NOMO-1 treated with dmso at 0.1 percent for 144 hours (cell line): ENCODE measurements at regions not wholly inside any gene's neighbourhood (a gene's known extent, or its start where the extent isn't known, plus 50 kb on each side); places are given as distances from the start of the nearest gene placed in this dataset.

Source experiments
- DNase-seq: peaks from one replicate; lab custom pipeline; 2025; ENCODE audit not compliant: unreplicated experiment; lab: John Stamatoyannopoulos, UW

- no peak for DNase-seq
Measured at GRCh38 chr3:167188592-167188991, 191.5 kb downstream of the ZBBX start.

- DNase-seq = no peak
Measured at GRCh38 chr3:167187221-167187620, 192.9 kb downstream of the ZBBX start.

DNA sequence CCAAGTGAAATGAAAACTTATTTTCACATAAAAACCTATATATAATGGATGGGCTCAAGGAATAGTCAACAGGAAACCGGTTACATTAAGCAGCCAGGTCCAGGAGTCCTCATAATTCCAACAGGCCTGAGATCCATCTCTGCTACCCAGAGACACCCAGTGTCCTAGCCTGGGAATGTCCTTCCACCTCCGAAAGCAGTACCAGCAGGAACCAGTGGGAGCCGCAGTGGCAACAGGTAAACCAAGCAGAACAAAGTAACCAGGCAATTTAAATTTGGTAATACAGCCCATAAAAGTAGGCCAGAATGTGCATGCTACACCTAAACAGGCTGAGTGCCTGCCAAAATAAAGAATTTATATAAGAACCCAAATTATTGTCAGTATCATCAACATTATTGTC is 195.6 kb downstream of the ZBBX start:
- DNase-seq = no peak

GRCh38 chr3:167172377-167172776 is 207.7 kb downstream of the ZBBX start:
- no peak for DNase-seq

- no peak for DNase-seq
Measured at GRCh38 chr3:167167491-167167890, 212.6 kb downstream of the ZBBX start.

- DNase-seq = no peak
Measured at GRCh38 chr3:167166594-167167253, 213.4 kb downstream of the ZBBX start.

- no peak for DNase-seq
Measured at GRCh38 chr3:167166012-167166411, 214.1 kb downstream of the ZBBX start.

- no peak for DNase-seq
Measured at GRCh38 chr3:167163580-167163979, 216.5 kb downstream of the ZBBX start.

GRCh38 chr3:167162083-167162482 is 218.0 kb downstream of the ZBBX start:
- peak; percentile 88 for DNase-seq

- DNase-seq = no peak
Measured at GRCh38 chr3:167160781-167161180, 219.3 kb downstream of the ZBBX start.

- DNase-seq = no peak
Measured at GRCh38 chr3:167151636-167152035, 228.5 kb downstream of the ZBBX start.

DNA sequence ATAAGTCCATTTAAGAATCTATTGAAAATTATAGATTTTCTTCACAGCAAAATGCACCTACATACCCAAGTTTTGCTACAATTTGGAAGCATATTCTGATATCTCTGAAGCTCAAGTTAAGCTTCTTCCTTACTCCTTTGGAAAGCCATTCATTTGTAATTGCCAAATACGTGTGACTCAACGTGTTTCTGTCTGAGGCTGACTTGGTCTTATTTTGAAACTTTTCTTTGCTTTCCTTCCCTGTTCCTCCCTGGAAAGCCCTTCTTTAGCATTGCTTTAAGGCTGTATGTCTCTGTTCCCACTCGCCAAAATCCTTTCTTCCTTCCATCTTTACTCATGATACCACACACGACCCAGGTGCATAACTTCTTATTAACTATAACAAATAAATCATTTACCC is 232.0 kb downstream of the ZBBX start:
- DNase-seq = peak; percentile 44

DNA sequence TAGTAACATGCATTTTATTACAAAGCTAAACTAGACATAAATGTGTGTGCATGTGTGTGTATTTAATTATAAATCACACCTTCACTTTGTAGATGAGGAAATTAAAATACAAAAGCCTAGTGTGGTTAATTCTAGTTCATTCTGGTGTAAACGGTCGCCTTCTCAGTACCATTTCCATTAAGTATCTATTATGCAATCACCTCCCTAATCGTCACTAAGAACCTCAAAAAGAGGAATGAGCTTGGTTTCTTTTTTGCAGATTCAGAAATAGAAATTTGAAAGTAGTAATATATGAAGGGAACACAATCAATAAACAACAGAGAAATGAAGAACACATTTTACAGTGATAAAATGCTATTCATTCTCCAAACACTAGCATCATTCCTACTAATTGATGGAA is 233.2 kb downstream of the ZBBX start:
- peak; percentile 77 for DNase-seq

GRCh38 chr3:167125612-167126407 is 254.3 kb downstream of the ZBBX start:
- no peak for DNase-seq

DNA sequence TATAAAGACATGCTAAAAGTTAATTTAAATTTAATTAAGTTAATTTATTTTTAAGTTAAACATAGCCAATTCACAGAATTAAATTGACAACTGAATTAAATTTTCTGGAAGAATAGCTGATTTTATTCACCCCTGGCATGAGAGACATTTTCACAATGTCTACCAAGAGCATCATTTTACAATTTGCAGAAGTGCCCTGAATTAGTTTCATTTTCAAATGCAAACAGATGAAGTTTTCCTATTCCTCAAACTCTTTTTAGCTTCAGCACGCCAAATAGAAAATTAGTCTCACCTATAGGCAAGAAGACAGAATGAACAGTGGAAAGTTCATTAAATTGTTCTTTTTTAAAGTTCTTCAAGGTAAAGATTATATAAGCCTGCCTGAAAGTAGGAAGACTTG is 259.3 kb downstream of the ZBBX start:
- DNase-seq = no peak

DNA sequence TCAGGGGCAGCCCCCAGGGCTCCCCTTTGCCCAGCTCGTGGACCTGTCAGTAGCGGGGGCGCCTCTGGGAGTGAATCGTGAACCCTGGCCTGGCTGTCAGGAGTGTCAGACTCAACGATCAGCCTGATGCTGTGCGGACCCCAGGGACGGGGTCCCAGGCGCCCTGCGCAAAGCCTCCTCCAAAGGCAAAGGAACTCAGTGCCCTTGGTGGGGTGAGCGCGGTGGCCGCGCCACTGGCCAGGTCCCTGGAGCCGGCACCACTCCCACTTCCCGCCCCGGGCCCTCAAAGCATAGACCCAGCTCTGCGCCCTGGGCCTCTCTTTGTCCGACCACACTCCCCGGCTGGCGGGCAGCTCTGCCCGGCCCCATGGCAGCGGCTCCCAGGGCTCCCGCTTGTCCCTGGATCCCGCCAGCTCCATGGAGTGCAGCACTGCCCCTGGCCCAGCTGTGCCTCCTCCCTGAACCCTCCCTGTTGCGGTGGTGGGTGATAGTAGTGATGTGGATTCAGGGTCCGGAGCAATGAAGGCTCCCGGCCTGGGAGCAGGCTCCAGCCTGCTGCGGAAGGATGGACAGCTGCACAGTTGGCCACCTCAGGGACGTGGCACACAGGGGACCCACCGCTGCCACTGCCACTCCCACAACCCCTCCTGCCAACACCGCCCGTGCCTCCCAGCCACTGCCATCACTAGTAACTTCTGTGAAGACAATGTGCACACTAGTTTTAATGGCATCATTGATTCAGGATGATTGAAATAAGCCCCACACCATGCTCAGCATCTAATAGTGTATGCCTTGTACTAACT is 263.8 kb downstream of the ZBBX start:
- DNase-seq = no peak

DNA sequence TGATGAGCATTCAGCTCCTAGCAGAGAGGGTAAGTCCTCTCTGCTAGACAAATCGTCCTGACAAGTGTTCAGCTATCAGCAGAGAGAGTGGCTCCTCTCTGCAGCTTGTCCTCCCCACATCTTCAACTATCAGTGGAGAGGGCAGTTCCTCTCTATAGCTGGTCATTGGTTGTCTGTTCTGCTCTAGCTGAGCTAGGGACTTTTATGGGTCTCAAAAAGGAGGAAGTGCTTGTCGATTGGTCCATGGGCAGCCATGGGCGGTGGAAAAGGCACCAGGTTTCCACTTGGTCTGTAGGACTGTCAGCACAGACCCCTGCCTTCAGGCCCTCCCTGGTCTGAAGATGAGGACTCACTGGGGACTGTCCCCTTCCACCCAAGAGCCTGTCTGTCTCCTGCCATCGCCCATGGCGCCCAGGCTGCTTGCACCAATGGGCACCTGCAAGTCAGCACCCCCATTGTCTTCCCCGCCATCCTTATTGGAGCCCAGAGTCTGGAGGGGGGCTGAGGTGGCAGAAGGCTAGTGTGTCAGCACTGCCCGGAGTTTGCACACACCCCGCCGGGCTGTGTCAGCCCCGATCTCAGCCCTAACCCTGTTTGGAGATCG is 264.7 kb downstream of the ZBBX start:
- no peak for DNase-seq

GRCh38 chr3:167114619-167115018 is 265.5 kb downstream of the ZBBX start:
- no peak for DNase-seq

- no peak for DNase-seq
Measured at GRCh38 chr3:167113035-167113830, 266.9 kb downstream of the ZBBX start.

DNA sequence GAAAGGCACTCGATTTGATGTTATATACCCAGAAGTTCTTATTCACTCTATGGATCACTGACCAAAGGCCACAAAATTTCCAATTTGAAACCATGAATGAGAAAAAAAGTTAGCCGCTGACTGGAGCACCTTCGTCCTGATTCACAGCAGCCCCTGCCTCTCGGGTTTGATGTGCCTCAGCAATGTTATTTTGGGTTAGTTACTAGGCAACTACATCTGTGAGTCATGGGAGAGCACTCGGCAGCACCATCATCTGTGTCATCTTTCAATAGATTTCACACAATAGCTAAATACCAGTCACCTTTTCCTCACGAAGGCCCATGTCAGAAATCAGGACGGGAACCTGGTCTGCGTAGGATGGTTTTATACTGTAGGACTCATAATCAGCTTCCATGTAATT is 269.2 kb downstream of the ZBBX start:
- no peak for DNase-seq

DNA sequence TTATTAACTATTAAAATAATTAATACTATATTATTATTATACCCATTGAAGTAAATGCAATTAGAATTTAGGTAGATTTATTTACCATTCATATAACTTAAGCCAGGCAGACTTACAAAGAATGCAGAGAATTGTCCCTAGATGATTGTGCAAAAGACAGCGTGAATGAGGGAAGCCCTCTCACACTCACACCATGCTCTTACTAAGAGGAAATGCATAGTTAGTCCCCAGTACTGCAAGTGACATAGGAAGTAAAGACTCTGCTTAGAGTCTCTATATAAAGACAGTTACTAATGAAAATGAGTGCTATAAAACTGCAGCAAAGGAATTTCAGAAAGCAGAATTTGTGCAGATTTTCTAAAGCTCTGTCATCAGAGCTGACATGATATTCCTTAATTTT is 270.4 kb downstream of the ZBBX start:
- DNase-seq = peak; percentile 44
